K562 (cell line): ENCODE measurements at regions not wholly inside any gene's neighbourhood (a gene's known extent, or its start where the extent isn't known, plus 50 kb on each side); places are given as distances from the start of the nearest gene placed in this dataset.

Source experiments
- AFF1 ChIP-seq, 2 experiments: fragments of 450-650 bp; IDR thresholded peaks; 2 replicates each; pipeline ENCODE4 v1.6.1; 2018; ENCODE audit warnings: mild to moderate bottlenecking in 2 of 2, low read depth in 1 of 2; ENCODE audit not compliant: partially characterized antibody in 2 of 2
- ARID3B ChIP-seq: fragments of 250-450 bp; sonication (Bioruptor Pico); IDR thresholded peaks from 2 replicates; pipeline ENCODE4 v1.4.0; 2020; ENCODE audit warnings: borderline replicate concordance
- SNRNP70 ChIP-seq: fragments of 200-400 bp; formaldehyde crosslinking; optimal IDR thresholded peaks from 2 replicates; pipeline ENCODE3; 2017; ENCODE audit warnings: low read depth, low read length

- TF ChIP-seq ARID3B = no peak
- no peak for TF ChIP-seq AFF1 (IDR thresholded peaks at IDR 0.05; ENCODE audit: low read depth in 1 of 2, partially characterized antibody in 2 of 2)
- no peak for TF ChIP-seq SNRNP70
These were observed 192.4 kb downstream of the ABHD5 start (continued) for GRCh38 chr3:43882976-43883680.
